ENCODE measurements at regions not wholly inside any gene's neighbourhood (a gene's known extent, or its start where the extent isn't known, plus 50 kb on each side); places are given as distances from the start of the nearest gene placed in this dataset.

DNA sequence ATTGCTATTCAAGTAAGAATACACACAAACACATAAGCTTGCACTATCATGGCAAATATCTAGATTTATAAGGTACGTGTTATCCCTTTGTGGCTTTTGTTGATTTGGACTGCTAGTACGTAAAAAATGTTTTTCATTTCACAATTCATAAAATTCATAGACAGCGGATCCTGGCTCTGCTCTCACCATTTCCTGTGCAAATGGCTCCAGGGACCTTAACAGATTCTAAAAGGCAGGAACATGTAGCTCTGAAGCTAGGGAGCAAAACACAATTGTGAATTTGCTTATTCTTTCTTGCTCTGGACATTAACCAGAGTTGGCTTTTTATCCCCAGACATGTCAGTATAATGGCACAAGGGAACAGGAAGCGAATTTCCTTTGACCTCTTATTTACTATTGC is 1019.9 kb upstream of the WWC1 start:
- Histone ChIP-seq H3K9me2 (ENCODE audit: insufficient read depth, low read length) (no peaks in the 10 kb centered on the region), H3F3A (ENCODE audit: insufficient read depth, low read length, poor library complexity, severe bottlenecking) (no peaks in the 10 kb centered on the region), H3K79me2 (replicated peaks; ENCODE audit: insufficient read depth, low read length) (no peaks in the 10 kb centered on the region), H3K4me3 (ENCODE audit: low read length) (no peak overlapping the region), H2AFZ (ENCODE audit: low read depth, low read length) (no peak overlapping the region), H4K20me1 (ENCODE audit: insufficient read depth) (no peaks in the 10 kb centered on the region), H3K9me3 (ENCODE audit: low read length) (no peaks in the 10 kb centered on the region), H3K27ac (ENCODE audit: low read length) (no peak overlapping the region), H3K9ac (ENCODE audit: low read length) (no peak overlapping the region), H3K36me3 (ENCODE audit: insufficient read depth, low read length) (no peaks in the 10 kb centered on the region), H3K27me3 (ENCODE audit: insufficient read depth, low read depth, low read length) (no peaks in the 10 kb centered on the region), H3K4me2 (ENCODE audit: low read length) (no peak overlapping the region)
- TF ChIP-seq SMC3 (conservative IDR thresholded peaks at IDR 0.05; ENCODE audit: poor library complexity), result no peak
- TF ChIP-seq, protein P1, sequence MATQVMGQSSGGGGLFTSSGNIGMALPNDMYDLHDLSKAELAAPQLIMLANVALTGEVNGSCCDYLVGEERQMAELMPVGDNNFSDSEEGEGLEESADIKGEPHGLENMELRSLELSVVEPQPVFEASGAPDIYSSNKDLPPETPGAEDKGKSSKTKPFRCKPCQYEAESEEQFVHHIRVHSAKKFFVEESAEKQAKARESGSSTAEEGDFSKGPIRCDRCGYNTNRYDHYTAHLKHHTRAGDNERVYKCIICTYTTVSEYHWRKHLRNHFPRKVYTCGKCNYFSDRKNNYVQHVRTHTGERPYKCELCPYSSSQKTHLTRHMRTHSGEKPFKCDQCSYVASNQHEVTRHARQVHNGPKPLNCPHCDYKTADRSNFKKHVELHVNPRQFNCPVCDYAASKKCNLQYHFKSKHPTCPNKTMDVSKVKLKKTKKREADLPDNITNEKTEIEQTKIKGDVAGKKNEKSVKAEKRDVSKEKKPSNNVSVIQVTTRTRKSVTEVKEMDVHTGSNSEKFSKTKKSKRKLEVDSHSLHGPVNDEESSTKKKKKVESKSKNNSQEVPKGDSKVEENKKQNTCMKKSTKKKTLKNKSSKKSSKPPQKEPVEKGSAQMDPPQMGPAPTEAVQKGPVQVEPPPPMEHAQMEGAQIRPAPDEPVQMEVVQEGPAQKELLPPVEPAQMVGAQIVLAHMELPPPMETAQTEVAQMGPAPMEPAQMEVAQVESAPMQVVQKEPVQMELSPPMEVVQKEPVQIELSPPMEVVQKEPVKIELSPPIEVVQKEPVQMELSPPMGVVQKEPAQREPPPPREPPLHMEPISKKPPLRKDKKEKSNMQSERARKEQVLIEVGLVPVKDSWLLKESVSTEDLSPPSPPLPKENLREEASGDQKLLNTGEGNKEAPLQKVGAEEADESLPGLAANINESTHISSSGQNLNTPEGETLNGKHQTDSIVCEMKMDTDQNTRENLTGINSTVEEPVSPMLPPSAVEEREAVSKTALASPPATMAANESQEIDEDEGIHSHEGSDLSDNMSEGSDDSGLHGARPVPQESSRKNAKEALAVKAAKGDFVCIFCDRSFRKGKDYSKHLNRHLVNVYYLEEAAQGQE (IDR thresholded peaks at IDR 0.05; ENCODE audit: borderline replicate concordance), result no peak
- no peak for TF ChIP-seq POLR2AphosphoS5 (IDR thresholded peaks at IDR 0.05)

DNA sequence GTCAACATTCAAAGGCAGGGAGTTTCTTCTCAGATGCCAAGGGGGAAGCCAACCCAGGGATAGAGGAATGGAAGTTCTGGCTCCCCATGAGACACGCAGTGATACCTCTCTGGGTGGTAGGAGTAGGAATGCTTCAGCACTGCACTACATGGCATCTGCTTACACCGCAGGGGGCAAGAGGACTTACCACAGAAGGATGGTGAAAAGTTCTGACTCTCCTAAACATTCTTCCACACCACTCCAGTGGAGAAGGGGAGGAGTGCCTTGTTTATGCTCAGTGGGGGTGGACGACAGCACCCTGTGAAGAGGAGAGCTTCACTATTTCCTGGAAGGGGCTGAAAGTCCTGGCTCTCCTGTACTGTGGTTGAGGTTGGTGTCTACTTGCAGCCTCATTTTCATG is 1011.3 kb upstream of the WWC1 start:
- H3K79me2 ChIP-seq (replicated peaks; ENCODE audit: insufficient read depth, low read length), result no peaks in the 10 kb centered on the region
- no peaks in the 10 kb centered on the region for H3K36me3 ChIP-seq (ENCODE audit: insufficient read depth, low read length)
- H3F3A ChIP-seq (ENCODE audit: insufficient read depth, low read length, poor library complexity, severe bottlenecking), result no peaks in the 10 kb centered on the region
- H3K9me3 ChIP-seq (ENCODE audit: low read length), result no peaks in the 10 kb centered on the region
- H3K27ac ChIP-seq (ENCODE audit: low read length), result no peak overlapping the region
- H4K20me1 ChIP-seq (ENCODE audit: insufficient read depth), result no peaks in the 10 kb centered on the region
- H3K9ac ChIP-seq (ENCODE audit: low read length), result no peak overlapping the region
- no peak for TF ChIP-seq TAF1 (IDR thresholded peaks at IDR 0.05; ENCODE audit: low read depth)
- no peak for TF ChIP-seq MXI1 (conservative IDR thresholded peaks at IDR 0.05; ENCODE audit: poor library complexity, severe bottlenecking)
- TF ChIP-seq, protein P1 (IDR thresholded peaks at IDR 0.05; ENCODE audit: borderline replicate concordance), result no peak
- TF ChIP-seq EZH2 (IDR thresholded peaks at IDR 0.05; ENCODE audit: borderline replicate concordance, insufficient read depth, low read length, poor library complexity, severe bottlenecking), result no peak
- no peak for TF ChIP-seq CTCF (IDR thresholded peaks at IDR 0.05; ENCODE audit: poor library complexity, severe bottlenecking)
- TF ChIP-seq SMC3 (conservative IDR thresholded peaks at IDR 0.05; ENCODE audit: poor library complexity), result no peak
- TF ChIP-seq EP300 (conservative IDR thresholded peaks at IDR 0.05; ENCODE audit: poor library complexity, severe bottlenecking), result no peak
- no peak for TF ChIP-seq POLR2AphosphoS5 (IDR thresholded peaks at IDR 0.05)
- TF ChIP-seq RAD21 (conservative IDR thresholded peaks at IDR 0.05), result no peak
- H3K4me3 ChIP-seq (ENCODE audit: low read length), result no peak overlapping the region
- H3K4me2 ChIP-seq (ENCODE audit: low read length), result no peak overlapping the region
- no peaks in the 10 kb centered on the region for H3K9me2 ChIP-seq (ENCODE audit: insufficient read depth, low read length)
- no peak overlapping the region for H2AFZ ChIP-seq (ENCODE audit: low read depth, low read length)
- H3K27me3 ChIP-seq (ENCODE audit: insufficient read depth, low read depth, low read length), result no peaks in the 10 kb centered on the region
